ENCODE measurements at regions not wholly inside any gene's neighbourhood (a gene's known extent, or its start where the extent isn't known, plus 50 kb on each side); places are given as distances from the start of the nearest gene placed in this dataset.
"Not testable (repeated sequence)": the region's sequence is repeated elsewhere in the genome, so short reads cannot be mapped to it uniquely, and the experiment has no call there.

GRCh38 chr9:29422438-29422837 is 1849.2 kb upstream of the C9orf72 start:
- Histone ChIP-seq H3K27me3 (no peaks in the 10 kb centered on the region), H3K36me3 (no peaks in the 10 kb centered on the region), H3K27ac (no peak overlapping the region), H3K4me1 (no peaks in the 10 kb centered on the region), H3K4me3 (no peak overlapping the region), H3K9me3 (peaks cover 0 to 8% (median 0%) of the 10 kb centered on the region in 12 donors)
- 32 to 41% (median 33%) methylated on average over 3 of the region's 3 CpGs for WGBS, 4 donors
- DNase-seq (no peak), ATAC-seq (no peak)
- no peak for TF ChIP-seq POLR2A (IDR thresholded peaks at IDR 0.05)
- no peak for TF ChIP-seq CTCF (IDR thresholded peaks at IDR 0.05)
- intact Hi-C loops (cut with DNase I) = no loop called here

- Histone ChIP-seq H3K27me3 (no peaks in the 10 kb centered on the region), H3K36me3 (no peaks in the 10 kb centered on the region), H3K27ac (no peak overlapping the region), H3K4me1 (no peaks in the 10 kb centered on the region), H3K4me3 (no peak overlapping the region), H3K9me3 (peaks cover 0 to 16% (median 0%) of the 10 kb centered on the region in 12 donors)
- ATAC-seq (no peak), DNase-seq (no peak)
- intact Hi-C loops (cut with DNase I) = no loop called here
- TF ChIP-seq CTCF (IDR thresholded peaks at IDR 0.05) = no peak
- TF ChIP-seq POLR2A (IDR thresholded peaks at IDR 0.05) = no peak
Measured at GRCh38 chr9:29432191-29432590, 1858.9 kb upstream of the C9orf72 start.

GRCh38 chr9:29432656-29433055 is 1859.4 kb upstream of the C9orf72 start:
- H3K27me3 ChIP-seq; H3K4me1 ChIP-seq; H3K4me3 ChIP-seq; H3K36me3 ChIP-seq; H3K27ac ChIP-seq; intact Hi-C loops (cut with DNase I); ATAC-seq; DNase-seq: not testable (repeated sequence)
- WGBS, 4 donors = 46 to 56% (median 51%) methylated on average over 2 of the region's 2 CpGs
- peaks cover 0 to 16% (median 0%) of the 10 kb centered on the region in 12 donors for H3K9me3 ChIP-seq

GRCh38 chr9:29435368-29435767 is 1862.1 kb upstream of the C9orf72 start:
- Histone ChIP-seq H3K4me1 (no peaks in the 10 kb centered on the region), H3K9me3 (no peaks in the 10 kb centered on the region), H3K36me3 (no peaks in the 10 kb centered on the region), H3K4me3 (no peak overlapping the region), H3K27ac (no peak overlapping the region), H3K27me3 (no peaks in the 10 kb centered on the region)
- ATAC-seq = no peak
- TF ChIP-seq POLR2A (IDR thresholded peaks at IDR 0.05) = no peak
- TF ChIP-seq CTCF (IDR thresholded peaks at IDR 0.05) = no peak
- WGBS, 4 donors = 60 to 84% (median 72%) methylated on average over 1 of the region's 1 CpG
- intact Hi-C loops (cut with DNase I) = no loop called here
- DNase-seq = no peak

- ATAC-seq (no peak), DNase-seq (no peak)
- no peaks in the 10 kb centered on the region for H3K27me3 ChIP-seq
- TF ChIP-seq POLR2A (IDR thresholded peaks at IDR 0.05) = no peak
- no peak for TF ChIP-seq CTCF (IDR thresholded peaks at IDR 0.05)
- H3K9me3 ChIP-seq = peaks cover 0 to 7% (median 0%) of the 10 kb centered on the region in 12 donors
- no peak overlapping the region for H3K27ac ChIP-seq
- no peaks in the 10 kb centered on the region for H3K36me3 ChIP-seq
- 48 to 64% (median 59%) methylated on average over 3 of the region's 3 CpGs for WGBS, 4 donors
- H3K4me1 ChIP-seq = no peaks in the 10 kb centered on the region
- intact Hi-C loops (cut with DNase I) = no loop called here
- H3K4me3 ChIP-seq = no peak overlapping the region
Measured at GRCh38 chr9:29437526-29437925, 1864.2 kb upstream of the C9orf72 start.
